ENCODE measurements at regions not wholly inside any gene's neighbourhood (a gene's known extent, or its start where the extent isn't known, plus 50 kb on each side); places are given as distances from the start of the nearest gene placed in this dataset.

DNA sequence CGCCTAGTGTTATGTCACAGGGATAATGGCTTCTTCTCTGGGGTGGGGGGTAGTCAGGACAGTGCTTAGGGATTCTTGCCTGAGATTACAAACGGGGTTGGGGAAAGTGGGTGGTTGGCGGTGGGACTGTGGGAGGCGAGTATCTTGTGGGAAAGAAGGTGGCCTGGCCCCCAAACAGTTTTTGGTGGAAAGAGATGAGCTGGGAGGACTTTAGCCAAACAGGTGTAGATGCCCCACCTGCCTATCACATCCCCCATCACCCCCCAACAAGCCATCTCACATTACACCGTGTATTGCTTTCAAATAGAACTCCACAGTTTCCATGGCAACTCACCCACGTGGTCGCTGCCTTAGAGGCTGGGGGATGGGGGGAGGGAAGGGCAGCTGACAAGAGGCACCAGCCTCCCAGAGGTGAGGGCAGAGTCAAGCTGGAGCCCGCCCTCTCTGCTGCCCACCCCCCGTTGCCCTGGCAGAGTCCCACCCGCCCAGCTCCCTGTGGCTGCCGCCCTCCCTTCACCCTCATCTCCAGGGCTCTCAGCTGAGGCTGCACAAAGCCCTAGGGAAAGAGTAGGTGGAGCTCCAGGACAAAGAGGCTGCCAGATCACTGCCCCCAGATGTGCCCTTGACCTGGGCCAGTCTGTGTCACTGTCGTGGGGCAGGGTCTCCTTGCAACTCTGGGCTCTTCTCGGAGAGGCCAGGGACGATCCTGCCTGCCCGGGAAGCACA, 98.3 kb downstream of the LRRC74A start:
- peak; percentile 54 for DNase-seq

DNA sequence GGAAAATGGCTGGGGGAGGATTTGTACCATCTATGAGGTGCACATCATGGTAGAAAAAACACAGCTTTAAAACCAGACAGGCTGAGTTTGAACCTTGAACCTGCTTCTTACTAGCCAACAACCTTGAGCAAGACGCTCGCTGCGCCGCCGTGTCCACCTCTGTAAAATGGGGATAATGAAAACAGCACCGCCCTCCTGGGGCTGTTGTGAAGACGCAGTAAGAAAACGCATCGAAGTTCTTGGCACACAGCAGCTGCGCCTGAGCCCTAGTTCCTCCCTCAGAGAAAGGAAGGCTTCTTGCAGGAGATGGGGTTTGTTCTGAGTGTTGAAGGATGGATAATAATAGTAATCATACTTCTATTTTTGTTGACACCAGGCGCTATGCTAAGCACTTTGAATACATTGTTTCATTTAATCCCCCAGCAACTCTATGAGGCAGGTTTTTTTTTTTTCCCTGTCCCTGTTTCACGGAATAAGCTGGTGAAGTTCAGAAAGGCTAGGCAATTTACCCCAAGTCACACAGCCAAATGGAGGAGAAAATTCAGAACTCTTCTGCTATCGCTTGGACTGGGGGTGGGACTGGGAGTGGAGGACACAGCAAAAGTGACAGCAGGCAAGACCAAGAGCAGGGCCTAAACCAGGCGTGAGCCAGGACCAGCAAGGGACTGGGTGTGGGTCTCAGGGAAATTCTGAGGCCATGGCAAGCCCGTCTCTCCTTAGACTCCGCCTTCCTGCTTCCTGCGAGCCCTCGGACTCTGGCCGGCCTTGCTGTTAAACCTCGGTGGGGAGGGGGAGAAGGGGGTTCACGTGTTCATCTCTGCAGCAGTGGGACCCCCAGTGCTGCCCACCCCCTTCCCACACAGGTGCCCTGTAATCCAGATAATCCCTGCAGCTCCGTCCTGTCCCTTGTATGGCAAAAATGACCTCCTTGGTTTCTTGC, 97.5 kb downstream of the LRRC74A start:
- no peak for DNase-seq

DNA sequence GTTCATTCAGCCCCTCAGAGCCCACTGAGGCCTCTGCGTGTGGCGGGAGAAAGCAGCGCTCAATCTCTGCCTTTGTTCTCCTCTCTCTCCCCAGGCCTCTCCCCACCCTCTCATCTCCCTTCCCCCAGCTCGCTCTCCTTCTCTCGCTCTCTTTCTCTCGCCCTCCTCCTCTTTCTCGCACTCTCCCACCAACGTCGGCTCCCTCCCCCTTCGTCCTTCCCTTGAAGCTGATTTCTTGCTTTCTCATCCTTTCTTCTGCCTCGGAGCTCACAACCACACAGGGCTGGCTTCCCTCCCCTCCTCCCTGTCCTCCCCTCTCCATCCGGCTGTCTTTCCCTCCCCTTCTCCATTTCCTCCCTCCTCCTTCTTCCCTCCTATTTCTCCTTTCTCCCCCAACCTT, 96.4 kb downstream of the LRRC74A start:
- peak; percentile 91 for DNase-seq

DNA sequence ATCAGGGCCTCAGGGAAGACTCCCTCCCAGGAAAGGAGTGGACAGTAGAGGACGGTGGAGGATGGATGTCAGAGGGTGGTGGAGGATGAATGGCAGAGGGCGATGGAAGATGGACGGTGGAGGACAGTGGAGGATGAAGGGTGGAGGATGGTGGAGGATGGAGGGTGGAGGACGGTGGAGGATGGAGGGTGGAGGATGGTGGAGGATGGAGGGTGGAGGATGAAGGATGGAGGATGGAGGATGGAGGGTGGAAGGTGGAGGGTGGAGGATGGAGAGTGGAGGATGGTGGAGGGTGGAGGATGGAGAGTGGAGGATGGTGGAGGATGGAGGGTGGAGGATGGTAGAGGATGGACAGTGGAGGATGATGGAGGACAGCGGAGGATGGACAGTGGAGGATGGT, 95.9 kb downstream of the LRRC74A start:
- no peak for DNase-seq

DNA sequence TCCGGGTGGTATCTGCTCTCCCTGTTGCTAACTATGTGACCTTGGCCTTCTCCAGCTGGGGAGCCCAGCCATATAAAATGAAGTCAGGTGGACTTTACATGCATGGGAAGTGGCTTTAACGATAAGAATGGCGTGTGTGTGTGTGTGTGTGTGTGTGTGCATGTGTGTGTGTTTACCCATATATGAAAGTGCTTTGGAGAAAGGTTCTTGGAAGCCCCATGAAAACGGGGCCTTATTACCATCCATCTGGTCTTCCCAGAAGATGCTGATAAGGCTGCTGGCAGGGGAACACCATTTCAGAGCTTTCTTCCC, 94.8 kb downstream of the LRRC74A start:
- DNase-seq: no peak

DNA sequence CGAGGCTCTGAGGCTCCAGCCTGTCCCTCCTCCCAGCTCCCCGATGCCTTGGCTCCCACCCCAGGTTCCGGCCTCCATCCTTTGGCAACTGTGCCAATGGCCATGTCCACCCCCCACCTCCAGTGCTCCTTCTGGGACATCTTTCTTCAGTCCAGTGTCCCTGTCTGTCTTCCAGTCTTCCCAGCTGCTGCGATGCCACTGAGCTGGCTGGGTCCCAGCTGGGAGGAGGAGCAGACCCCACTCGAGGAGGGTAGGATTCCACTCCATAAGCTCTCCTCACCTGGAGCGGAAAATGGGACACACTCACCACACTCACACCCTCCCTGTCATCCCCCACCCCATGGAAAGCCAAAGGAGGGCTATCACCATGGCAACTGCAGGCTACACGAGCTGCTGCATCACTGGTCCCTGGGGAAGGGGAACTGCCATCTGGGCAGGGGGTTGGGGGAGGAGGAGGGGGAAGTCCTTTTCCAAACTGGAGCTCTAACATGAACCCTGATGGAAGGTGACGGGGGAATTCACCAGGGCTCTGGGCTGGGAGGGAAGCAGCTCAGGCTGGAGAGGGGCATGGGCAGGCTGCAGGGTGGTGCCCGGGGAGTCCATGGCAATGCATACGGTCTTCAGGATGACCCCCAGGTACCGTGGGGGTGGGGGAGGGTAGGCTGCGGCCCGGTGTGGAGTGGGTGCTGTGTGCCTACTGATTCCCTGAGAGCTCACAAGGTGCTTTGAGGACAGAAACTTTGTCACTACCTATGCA, 94.3 kb downstream of the LRRC74A start:
- peak; percentile 73 for DNase-seq

DNA sequence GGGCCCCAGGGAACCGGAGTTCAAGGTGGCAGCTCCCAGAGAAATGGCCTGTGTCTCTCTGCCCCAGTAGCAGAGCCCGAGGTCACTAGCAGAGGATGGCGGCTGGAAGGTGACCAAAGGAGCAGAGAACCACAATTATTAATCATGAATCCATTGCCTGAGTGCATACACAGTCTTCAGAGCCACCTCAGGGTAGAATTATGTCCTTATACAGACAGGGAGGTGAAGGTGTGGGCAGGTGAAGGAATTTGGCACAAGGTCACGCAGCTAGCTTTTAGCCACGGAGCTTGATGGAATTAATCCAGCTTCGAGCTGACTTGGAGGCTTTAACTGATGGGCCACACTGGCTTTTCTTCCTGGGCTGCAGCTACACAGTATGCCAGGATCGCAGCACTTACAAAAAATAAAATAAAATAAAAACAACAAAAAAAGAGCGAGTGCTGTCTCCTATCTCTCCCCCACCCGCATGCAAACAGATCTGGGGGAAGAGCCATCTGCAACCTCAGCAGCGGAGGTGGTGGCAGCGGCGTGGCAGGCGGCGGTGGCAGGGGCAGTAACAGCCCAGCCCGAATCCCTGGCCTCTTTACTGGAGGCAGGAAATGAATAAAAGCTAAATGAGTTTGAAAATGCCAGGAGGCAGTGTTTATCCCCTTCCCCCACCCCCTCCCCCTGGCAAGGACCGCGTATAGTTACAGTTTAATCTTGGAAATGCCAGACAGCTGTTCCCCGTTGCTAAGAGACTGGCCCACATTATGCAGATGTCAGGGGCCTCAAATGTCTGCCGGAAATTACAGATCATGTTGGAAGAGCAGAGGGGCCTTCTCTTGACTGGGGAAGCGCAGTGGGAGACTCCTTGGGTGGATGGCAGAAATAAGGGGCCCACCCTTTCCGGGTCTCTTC, 93.5 kb downstream of the LRRC74A start:
- DNase-seq: peak; percentile 92

Measured in fibroblast of upper back skin (primary cell).